ENCODE measurements at regions not wholly inside any gene's neighbourhood (a gene's known extent, or its start where the extent isn't known, plus 50 kb on each side); places are given as distances from the start of the nearest gene placed in this dataset.

GRCh38 chr17:27109346-27109745 lies 184.6 kb upstream of the WSB1 start:
- H3K9me3 ChIP-seq, result no peaks in the 10 kb centered on the region
- no peaks in the 10 kb centered on the region for H3K36me3 ChIP-seq
- no peak overlapping the region for H3K4me3 ChIP-seq (replicated peaks in 1 of 3)
- no peak for DNase-seq
- no peaks in the 10 kb centered on the region for H3K4me1 ChIP-seq
- TF ChIP-seq, protein P1, sequence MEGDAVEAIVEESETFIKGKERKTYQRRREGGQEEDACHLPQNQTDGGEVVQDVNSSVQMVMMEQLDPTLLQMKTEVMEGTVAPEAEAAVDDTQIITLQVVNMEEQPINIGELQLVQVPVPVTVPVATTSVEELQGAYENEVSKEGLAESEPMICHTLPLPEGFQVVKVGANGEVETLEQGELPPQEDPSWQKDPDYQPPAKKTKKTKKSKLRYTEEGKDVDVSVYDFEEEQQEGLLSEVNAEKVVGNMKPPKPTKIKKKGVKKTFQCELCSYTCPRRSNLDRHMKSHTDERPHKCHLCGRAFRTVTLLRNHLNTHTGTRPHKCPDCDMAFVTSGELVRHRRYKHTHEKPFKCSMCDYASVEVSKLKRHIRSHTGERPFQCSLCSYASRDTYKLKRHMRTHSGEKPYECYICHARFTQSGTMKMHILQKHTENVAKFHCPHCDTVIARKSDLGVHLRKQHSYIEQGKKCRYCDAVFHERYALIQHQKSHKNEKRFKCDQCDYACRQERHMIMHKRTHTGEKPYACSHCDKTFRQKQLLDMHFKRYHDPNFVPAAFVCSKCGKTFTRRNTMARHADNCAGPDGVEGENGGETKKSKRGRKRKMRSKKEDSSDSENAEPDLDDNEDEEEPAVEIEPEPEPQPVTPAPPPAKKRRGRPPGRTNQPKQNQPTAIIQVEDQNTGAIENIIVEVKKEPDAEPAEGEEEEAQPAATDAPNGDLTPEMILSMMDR (IDR thresholded peaks at IDR 0.05), result no peak
- no peak for TF ChIP-seq POLR2A (IDR thresholded peaks at IDR 0.05)
- no peaks in the 10 kb centered on the region for H3K27me3 ChIP-seq
- no peak overlapping the region for H3K27ac ChIP-seq
- intact Hi-C loops (cut with DNase I), result no loop called here

GRCh38 chr17:27153005-27153404 lies 140.9 kb upstream of the WSB1 start:
- no peak for TF ChIP-seq POLR2A (IDR thresholded peaks at IDR 0.05)
- TF ChIP-seq, protein P1 (IDR thresholded peaks at IDR 0.05), result no peak
- H3K9me3 ChIP-seq, result no peaks in the 10 kb centered on the region
- intact Hi-C loops (cut with DNase I), result no loop called here
- H3K4me3 ChIP-seq (replicated peaks in 1 of 3), result no peak overlapping the region
- no peak for DNase-seq
- H3K27ac ChIP-seq, result no peak overlapping the region
- no peaks in the 10 kb centered on the region for H3K27me3 ChIP-seq
- no peaks in the 10 kb centered on the region for H3K4me1 ChIP-seq
- H3K36me3 ChIP-seq, result no peaks in the 10 kb centered on the region
- WGBS, 2 donors, result 79 to 91% methylated on average over 1 to 4 of the region's 4 CpGs

DNA sequence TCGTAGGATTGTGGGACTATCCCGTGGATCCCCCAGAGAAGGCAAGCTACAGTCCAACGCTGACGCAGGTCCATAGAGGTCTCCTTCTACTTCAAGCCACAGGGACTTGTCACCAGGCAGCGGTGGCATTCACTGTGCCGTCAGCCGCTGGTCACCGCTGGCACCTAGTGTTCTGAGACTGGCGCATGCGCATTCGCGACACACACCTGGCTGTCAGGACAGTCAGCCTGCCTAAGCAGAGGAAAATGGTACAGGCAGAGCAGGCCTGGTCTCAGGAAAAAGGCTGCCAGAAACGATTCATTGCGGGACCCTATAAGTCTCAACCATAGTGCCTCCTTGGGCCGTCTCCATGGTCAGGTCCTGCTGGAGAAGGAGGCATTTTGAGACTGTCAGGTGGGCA lies 138.0 kb upstream of the WSB1 start:
- H3K27me3 ChIP-seq, result no peaks in the 10 kb centered on the region
- H3K36me3 ChIP-seq, result no peaks in the 10 kb centered on the region
- no peaks in the 10 kb centered on the region for H3K4me1 ChIP-seq
- 95% methylated on average over 15 of the region's 15 CpGs for whole genome bisulfite sequencing, 2 donors
- intact Hi-C loops (cut with DNase I), result no loop called here
- no peak for TF ChIP-seq POLR2A (IDR thresholded peaks at IDR 0.05)
- TF ChIP-seq, protein P1 (IDR thresholded peaks at IDR 0.05), result no peak
- no peak overlapping the region for H3K4me3 ChIP-seq (replicated peaks in 1 of 3)
- H3K9me3 ChIP-seq, result no peaks in the 10 kb centered on the region
- no peak for DNase-seq
- H3K27ac ChIP-seq, result no peak overlapping the region

DNA sequence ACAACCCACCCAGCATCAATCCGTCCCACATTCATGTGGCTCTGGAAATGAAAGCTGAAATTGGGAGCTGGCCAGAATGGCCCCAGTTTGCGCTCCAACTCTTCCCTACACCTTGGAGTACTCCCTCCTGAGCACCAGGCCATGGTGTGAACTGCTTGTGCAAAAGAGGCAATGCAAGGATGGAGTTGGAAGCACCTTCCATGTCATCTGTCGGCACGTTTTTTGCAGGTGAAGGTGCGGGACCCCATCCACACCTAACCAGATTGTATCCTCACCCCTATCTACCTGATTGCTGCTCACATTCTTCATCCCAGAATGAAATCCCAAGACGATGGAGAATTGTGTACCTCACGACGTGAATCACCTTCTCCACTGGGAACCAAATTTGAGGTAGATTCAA lies 136.6 kb upstream of the WSB1 start:
- Histone ChIP-seq H3K4me1 (no peaks in the 10 kb centered on the region), H3K36me3 (no peaks in the 10 kb centered on the region), H3K9me3 (no peaks in the 10 kb centered on the region), H3K27me3 (no peaks in the 10 kb centered on the region), H3K27ac (no peak overlapping the region), H3K4me3 (replicated peaks in 1 of 3) (no peak overlapping the region)
- intact Hi-C loops (cut with DNase I), result no loop called here
- DNase-seq, result no peak
- WGBS, 2 donors, result 78 to 87% methylated on average over 8 of the region's 8 CpGs
- no peak for TF ChIP-seq POLR2A (IDR thresholded peaks at IDR 0.05)
- TF ChIP-seq, protein P1 (IDR thresholded peaks at IDR 0.05), result no peak

DNA sequence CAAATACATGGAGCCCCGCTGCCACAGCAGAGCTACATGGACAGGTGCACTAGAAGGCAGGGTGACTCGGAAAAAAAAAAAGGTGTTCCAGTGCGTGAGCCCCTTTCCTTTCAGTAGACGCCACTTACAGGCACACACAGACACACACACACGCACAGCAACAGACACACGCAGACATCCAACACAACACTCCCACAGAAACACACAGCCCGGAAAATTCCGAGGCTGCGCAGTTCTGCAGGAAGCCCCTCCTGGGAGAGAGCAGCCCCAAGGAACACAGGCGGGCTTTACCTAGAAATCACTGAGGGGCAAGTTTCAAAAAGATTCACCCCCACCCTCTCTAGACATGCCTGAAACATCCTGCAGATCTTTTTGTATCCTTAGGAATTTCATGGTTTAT lies 136.0 kb upstream of the WSB1 start:
- no peak overlapping the region for H3K4me3 ChIP-seq (replicated peaks in 1 of 3)
- TF ChIP-seq, protein P1 (IDR thresholded peaks at IDR 0.05), result no peak
- no peak for TF ChIP-seq POLR2A (IDR thresholded peaks at IDR 0.05)
- intact Hi-C loops (cut with DNase I), result no loop called here
- no peak for DNase-seq
- WGBS, 2 donors, result 84 to 93% methylated on average over 10 of the region's 10 CpGs
- no peak overlapping the region for H3K27ac ChIP-seq
- H3K27me3 ChIP-seq, result no peaks in the 10 kb centered on the region
- no peaks in the 10 kb centered on the region for H3K36me3 ChIP-seq
- no peaks in the 10 kb centered on the region for H3K9me3 ChIP-seq
- H3K4me1 ChIP-seq, result no peaks in the 10 kb centered on the region

All from thyroid gland (tissue), 4 donors.